Naive thymus-derived CD4-positive, alpha-beta T cell (primary cell): ENCODE measurements at regions not wholly inside any gene's neighbourhood (a gene's known extent, or its start where the extent isn't known, plus 50 kb on each side); places are given as distances from the start of the nearest gene placed in this dataset.

Source experiments
- ATAC-seq: fragments of 150-1000 bp; cut with Tn5 transposase; 2 replicates; pipeline ENCODE4 v1.10.0; 2021; ENCODE audit warnings: mild to moderate bottlenecking, moderate library complexity
- CTCF ChIA-PET: fragments of 350-600 bp; sonication (Branson Sonifier 250); formaldehyde crosslinking; loops from one replicate; lab custom pipeline; 2021; ENCODE audit warnings: antibody characterized with exemption; lab: Charles Lee
- POLR2A ChIA-PET: fragments of 350-600 bp; sonication (Branson Sonifier 250); formaldehyde crosslinking; loops from one replicate; lab custom pipeline; 2021; ENCODE audit warnings: antibody characterized with exemption, inconsistent platforms; lab: Charles Lee
- DNase-seq, 9 donors: peaks; one replicate each; pipeline versions ENCODE4 v3.0.0 to v3.0.0-alpha.2; 2020 to 2022; ENCODE audit warnings: mixed read lengths in 1 of 9
- H3K27ac ChIP-seq: one replicate; pipeline ENCODE4 v1.7.0; 2013; ENCODE audit warnings: mild to moderate bottlenecking, low read depth, low read length, moderate library complexity
- H3K27me3 ChIP-seq, 2 donors: one replicate each; pipeline ENCODE4 v1.7.0; 2013; ENCODE audit warnings: low read length in 2 of 2, mild to moderate bottlenecking in 2 of 2, moderate library complexity in 2 of 2; ENCODE audit not compliant: control insufficient read depth in 2 of 2, insufficient read depth in 2 of 2
- H3K36me3 ChIP-seq, 3 experiments: 1 replicate in 2 of 3; 2 replicates in 1 of 3; pipeline ENCODE4 v1.7.0; 2013; ENCODE audit warnings: low read length in 3 of 3, mild to moderate bottlenecking in 3 of 3, moderate library complexity in 1 of 3; ENCODE audit not compliant: insufficient read depth in 3 of 3, control insufficient read depth in 2 of 3
- H3K4me1 ChIP-seq, 2 donors: one replicate each; pipeline ENCODE4 v1.7.0; 2013; ENCODE audit warnings: low read length in 2 of 2, mild to moderate bottlenecking in 2 of 2, moderate library complexity in 1 of 2; ENCODE audit not compliant: control insufficient read depth in 2 of 2, insufficient read depth in 2 of 2
- H3K4me3 ChIP-seq: 2 replicates; pipeline ENCODE4 v1.7.0; 2013; ENCODE audit warnings: mild to moderate bottlenecking, low read length
- H3K9me3 ChIP-seq, 3 experiments: 1 replicate in 2 of 3; 2 replicates in 1 of 3; pipeline ENCODE4 v1.7.0; 2013; ENCODE audit warnings: low read length in 3 of 3; ENCODE audit not compliant: control insufficient read depth in 2 of 3
- H3K27ac Mint-ChIP-seq, 9 donors: one replicate each; pipeline ENCODE4 v1.8.0; 2020 to 2022; ENCODE audit warnings: mixed read lengths in 9 of 9, mild to moderate bottlenecking in 8 of 9, moderate library complexity in 5 of 9, inconsistent platforms in 2 of 9
- H3K27me3 Mint-ChIP-seq, 5 donors: one replicate each; pipeline ENCODE4 v1.8.0; 2021 to 2022; ENCODE audit warnings: mixed read lengths in 5 of 5, mild to moderate bottlenecking in 1 of 5
- H3K36me3 Mint-ChIP-seq, 5 donors: one replicate each; pipeline ENCODE4 v1.8.0; 2020 to 2022; ENCODE audit warnings: mixed read lengths in 5 of 5, mild to moderate bottlenecking in 3 of 5, inconsistent platforms in 1 of 5
- H3K4me1 Mint-ChIP-seq, 7 donors: one replicate each; pipeline ENCODE4 v1.8.0; 2020 to 2022; ENCODE audit warnings: mixed read lengths in 7 of 7, mild to moderate bottlenecking in 3 of 7, inconsistent platforms in 1 of 7
- H3K4me3 Mint-ChIP-seq, 10 donors: one replicate each; pipeline ENCODE4 v1.8.0; 2020 to 2022; ENCODE audit warnings: mild to moderate bottlenecking in 10 of 10, mixed read lengths in 10 of 10, moderate library complexity in 6 of 10, inconsistent platforms in 2 of 10
- H3K9me3 Mint-ChIP-seq, 11 donors: one replicate each; pipeline ENCODE4 v1.8.0; 2020 to 2022; ENCODE audit warnings: mixed read lengths in 11 of 11, mild to moderate bottlenecking in 4 of 11, inconsistent platforms in 1 of 11, moderate library complexity in 1 of 11
- intact Hi-C, 2 donors: fragments of 100-400 bp; cut with micrococcal nuclease; formaldehyde crosslinking; loops; one replicate each; pipeline ENCODE4 v1.15.1; 2023

- H3K27ac Mint-ChIP-seq: no peak overlapping the region
- H3K4me3 ChIP-seq: no peak overlapping the region
- no peaks in the 10 kb centered on the region for H3K27me3 ChIP-seq
- no peak overlapping the region for H3K4me3 Mint-ChIP-seq
- intact Hi-C loops: no loop called here
- no peaks in the 10 kb centered on the region for H3K27me3 Mint-ChIP-seq
- no peaks in the 10 kb centered on the region for H3K4me1 ChIP-seq
- ATAC-seq: no peak
- ChIA-PET CTCF (no interaction called here), POLR2A (no interaction called here)
- H3K36me3 Mint-ChIP-seq: no peaks in the 10 kb centered on the region
- no peaks in the 10 kb centered on the region for H3K9me3 ChIP-seq
- H3K27ac ChIP-seq: no peak overlapping the region
- DNase-seq: no peak
- H3K9me3 Mint-ChIP-seq: peaks cover 2 to 11% (median 8%) of the 10 kb centered on the region in 11 donors
- peaks cover 0 to 6% (median 0%) of the 10 kb centered on the region in 7 donors for H3K4me1 Mint-ChIP-seq
- no peaks in the 10 kb centered on the region for H3K36me3 ChIP-seq
These were observed 833.7 kb upstream of the CHAC2 start for GRCh38 chr2:52933878-52934277.

GRCh38 chr2:52931660-52932059 lies 835.9 kb upstream of the CHAC2 start:
- no peak overlapping the region for H3K4me3 ChIP-seq
- no peaks in the 10 kb centered on the region for H3K36me3 Mint-ChIP-seq
- no peaks in the 10 kb centered on the region for H3K27me3 Mint-ChIP-seq
- H3K27ac ChIP-seq: no peak overlapping the region
- peaks cover 4 to 17% (median 7%) of the 10 kb centered on the region in 11 donors for H3K9me3 Mint-ChIP-seq
- ATAC-seq (no peak), DNase-seq (no peak)
- ChIA-PET POLR2A (no interaction called here), CTCF (no interaction called here)
- peaks cover 0 to 6% (median 0%) of the 10 kb centered on the region in 7 donors for H3K4me1 Mint-ChIP-seq
- H3K27ac Mint-ChIP-seq: no peak overlapping the region
- H3K9me3 ChIP-seq: no peaks in the 10 kb centered on the region
- no peak overlapping the region for H3K4me3 Mint-ChIP-seq
- no peaks in the 10 kb centered on the region for H3K36me3 ChIP-seq
- H3K27me3 ChIP-seq: no peaks in the 10 kb centered on the region
- intact Hi-C loops: no loop called here
- H3K4me1 ChIP-seq: no peaks in the 10 kb centered on the region

- Histone ChIP-seq H3K27ac (no peak overlapping the region), H3K36me3 (no peaks in the 10 kb centered on the region), H3K27me3 (no peaks in the 10 kb centered on the region), H3K9me3 (no peaks in the 10 kb centered on the region), H3K4me3 (no peak overlapping the region), H3K4me1 (no peaks in the 10 kb centered on the region)
- POLR2A ChIA-PET: no interaction called here
- intact Hi-C loops: no loop called here
- no peak for ATAC-seq
- Mint-ChIP-seq H3K36me3 (no peaks in the 10 kb centered on the region), H3K4me3 (no peak overlapping the region), H3K27ac (no peak overlapping the region), H3K9me3 (peaks cover 4 to 18% (median 9%) of the 10 kb centered on the region in 11 donors), H3K4me1 (no peaks in the 10 kb centered on the region), H3K27me3 (no peaks in the 10 kb centered on the region)
- CTCF ChIA-PET: no interaction called here
- DNase-seq: no peak
These were observed 838.2 kb upstream of the CHAC2 start for GRCh38 chr2:52929412-52929811.

GRCh38 chr2:52919673-52920072 lies 847.9 kb upstream of the CHAC2 start:
- intact Hi-C loops: no loop called here
- Histone ChIP-seq H3K36me3 (no peaks in the 10 kb centered on the region), H3K4me3 (no peak overlapping the region), H3K9me3 (no peaks in the 10 kb centered on the region), H3K27me3 (no peaks in the 10 kb centered on the region), H3K4me1 (no peaks in the 10 kb centered on the region), H3K27ac (no peak overlapping the region)
- CTCF ChIA-PET: no interaction called here
- Mint-ChIP-seq H3K4me1 (no peaks in the 10 kb centered on the region), H3K4me3 (no peak overlapping the region), H3K27ac (no peak overlapping the region), H3K36me3 (no peaks in the 10 kb centered on the region), H3K27me3 (no peaks in the 10 kb centered on the region), H3K9me3 (peaks cover 0 to 12% (median 0%) of the 10 kb centered on the region in 11 donors)
- ATAC-seq (no peak), DNase-seq (no peak)
- POLR2A ChIA-PET: no interaction called here

- no peak overlapping the region for H3K4me3 Mint-ChIP-seq
- H3K36me3 Mint-ChIP-seq: no peaks in the 10 kb centered on the region
- POLR2A ChIA-PET: no interaction called here
- no peak overlapping the region for H3K27ac Mint-ChIP-seq
- Histone ChIP-seq H3K4me1 (no peaks in the 10 kb centered on the region), H3K36me3 (no peaks in the 10 kb centered on the region), H3K9me3 (no peaks in the 10 kb centered on the region), H3K27ac (no peak overlapping the region), H3K4me3 (no peak overlapping the region), H3K27me3 (no peaks in the 10 kb centered on the region)
- CTCF ChIA-PET: no interaction called here
- H3K9me3 Mint-ChIP-seq: peaks cover 0 to 14% (median 0%) of the 10 kb centered on the region in 11 donors
- intact Hi-C loops: no loop called here
- H3K27me3 Mint-ChIP-seq: no peaks in the 10 kb centered on the region
- no peak for DNase-seq
- no peak for ATAC-seq
- no peaks in the 10 kb centered on the region for H3K4me1 Mint-ChIP-seq
These were observed 849.1 kb upstream of the CHAC2 start for GRCh38 chr2:52918551-52918950.

- CTCF ChIA-PET: no interaction called here
- H3K27ac ChIP-seq: no peak overlapping the region
- no peak for DNase-seq
- Mint-ChIP-seq H3K9me3 (peaks cover 0 to 14% (median 0%) of the 10 kb centered on the region in 11 donors), H3K27me3 (no peaks in the 10 kb centered on the region), H3K27ac (no peak overlapping the region), H3K4me1 (no peaks in the 10 kb centered on the region), H3K36me3 (no peaks in the 10 kb centered on the region), H3K4me3 (no peak overlapping the region)
- no peak overlapping the region for H3K4me3 ChIP-seq
- no peaks in the 10 kb centered on the region for H3K36me3 ChIP-seq
- no peaks in the 10 kb centered on the region for H3K4me1 ChIP-seq
- H3K9me3 ChIP-seq: no peaks in the 10 kb centered on the region
- POLR2A ChIA-PET: no interaction called here
- H3K27me3 ChIP-seq: no peaks in the 10 kb centered on the region
- intact Hi-C loops: no loop called here
- no peak for ATAC-seq
These were observed 850.6 kb upstream of the CHAC2 start for GRCh38 chr2:52916981-52917380.

- Mint-ChIP-seq H3K36me3 (no peaks in the 10 kb centered on the region), H3K9me3 (peaks cover 0 to 38% (median 12%) of the 10 kb centered on the region in 11 donors), H3K27me3 (no peaks in the 10 kb centered on the region), H3K27ac (no peak overlapping the region), H3K4me3 (no peak overlapping the region), H3K4me1 (no peaks in the 10 kb centered on the region)
- ATAC-seq (no peak), DNase-seq (no peak)
- POLR2A ChIA-PET: no interaction called here
- CTCF ChIA-PET: no interaction called here
- Histone ChIP-seq H3K4me1 (no peaks in the 10 kb centered on the region), H3K4me3 (no peak overlapping the region), H3K9me3 (peaks cover 0 to 4% (median 0%) of the 10 kb centered on the region in 3 experiments), H3K27me3 (no peaks in the 10 kb centered on the region), H3K36me3 (no peaks in the 10 kb centered on the region), H3K27ac (no peak overlapping the region)
- intact Hi-C loops: no loop called here
These were observed 863.2 kb upstream of the CHAC2 start for GRCh38 chr2:52904355-52904891.
